ENCODE measurements at regions not wholly inside any gene's neighbourhood (a gene's known extent, or its start where the extent isn't known, plus 50 kb on each side); places are given as distances from the start of the nearest gene placed in this dataset.

DNA sequence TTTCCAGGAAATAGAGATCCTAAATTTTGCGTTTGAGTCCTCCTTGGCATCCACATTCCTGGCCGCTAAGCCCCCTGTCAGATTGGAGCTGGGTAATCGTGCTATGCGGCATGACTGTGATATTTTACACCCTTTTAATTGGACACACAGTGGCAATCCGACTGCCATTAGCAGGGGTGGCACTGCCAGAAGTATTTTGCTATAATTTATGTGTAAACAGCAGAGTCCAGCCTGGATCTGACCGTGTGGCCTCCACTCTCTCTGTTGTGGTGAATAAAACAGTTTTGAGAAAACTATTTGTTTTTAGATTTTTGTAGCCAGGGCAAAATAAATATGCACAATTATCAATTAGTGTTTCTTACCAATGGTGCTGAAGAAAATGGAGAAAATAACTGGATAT lies 281.0 kb upstream of the IRX2 start:
- Histone ChIP-seq H2AFZ (ENCODE audit: control insufficient read depth, low read depth, low read length) (no peak overlapping the region), H3K9ac (ENCODE audit: control insufficient read depth, insufficient read depth, low read length) (no peak overlapping the region), H3K4me1 (ENCODE audit: control insufficient read depth, insufficient read depth, low read length) (no peaks in the 10 kb centered on the region), H3K9me3 (replicated peaks; ENCODE audit: control insufficient read depth, insufficient read depth, low read length) (no peaks in the 10 kb centered on the region; the same call in 2 of the 3 replicates), H4K20me1 (ENCODE audit: control insufficient read depth, insufficient read depth) (no peaks in the 10 kb centered on the region), H3K4me2 (ENCODE audit: control insufficient read depth, insufficient read depth) (no peak overlapping the region), H3K4me3 (no peak overlapping the region), H3K36me3 (ENCODE audit: control insufficient read depth in 2 of 2, insufficient read depth in 2 of 2, low read length in 1 of 2) (no peaks in the 10 kb centered on the region), H3K79me2 (ENCODE audit: control insufficient read depth, insufficient read depth, low read length) (no peaks in the 10 kb centered on the region), H3K27ac (ENCODE audit: control insufficient read depth, insufficient read depth) (no peak overlapping the region), H3K27me3 (replicated peaks in 1 of 2; ENCODE audit: control insufficient read depth in 2 of 2, insufficient read depth in 2 of 2, low read length in 1 of 2) (no peaks in the 10 kb centered on the region)
- WGBS (ENCODE audit: insufficient coverage, insufficient replicate concordance, low lambda C conversion rate, missing lambda C conversion rate): 26% methylated on average over 6 of the region's 6 CpGs
- in situ Hi-C loops (cut with MboI): no loop called here
- no peak for TF ChIP-seq CHD2 (IDR thresholded peaks at IDR 0.05; ENCODE audit: borderline replicate concordance, low read depth, low read length)
- TF ChIP-seq FOXM1 (IDR thresholded peaks at IDR 0.05; ENCODE audit: low read depth, low read length): no peak
- no peak for TF ChIP-seq HCFC1 (IDR thresholded peaks at IDR 0.05; ENCODE audit: low read length)
- DNase-seq (ENCODE audit: low read depth, low spot score) (no peak), ATAC-seq (no peak), FAIRE-seq (no peak)
- SMC1A ChIA-PET (ENCODE audit: uncharacterized antibody, unreplicated experiment): no interaction called here
- BruUV-seq (replicated peaks): no TSS peak
- intact Hi-C loops (cut with micrococcal nuclease; ENCODE audit: unreplicated experiment): no loop called here
- POLR2A ChIA-PET: no interaction called here
- CTCF ChIA-PET: no interaction called here
- RAD21 ChIA-PET (ENCODE audit: unreplicated experiment): no interaction called here

DNA sequence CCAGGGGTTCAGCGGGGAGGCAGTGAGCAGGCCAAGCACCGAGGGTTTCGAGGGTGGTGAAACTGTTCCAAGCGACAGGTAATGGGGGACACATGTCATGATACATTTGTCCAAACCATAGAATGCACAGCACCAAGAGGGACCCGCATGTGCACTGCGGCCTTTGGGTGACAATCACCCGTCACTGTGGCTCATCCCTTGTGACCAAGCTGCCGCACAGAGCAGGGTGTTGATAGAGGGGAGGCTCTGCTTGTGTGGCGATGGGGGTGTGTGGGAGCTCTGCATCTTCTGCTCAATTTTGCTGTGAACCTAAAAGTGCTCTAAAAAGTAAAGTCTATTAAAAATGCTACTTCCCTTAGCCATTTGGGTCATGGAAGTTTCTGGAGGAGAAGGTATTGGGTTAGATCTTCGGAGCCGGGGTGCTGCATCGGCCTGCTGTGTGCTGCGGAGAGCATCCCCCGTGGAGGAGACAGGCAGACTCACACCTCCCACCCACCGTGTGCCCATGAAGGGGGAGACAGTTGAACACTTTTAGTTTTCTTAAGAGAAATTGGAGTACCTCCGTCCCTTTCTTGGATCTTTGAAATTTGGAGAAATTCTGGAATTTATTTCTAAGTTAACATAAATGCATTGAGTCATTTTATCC lies 280.4 kb upstream of the IRX2 start:
- FAIRE-seq: no peak
- no peak overlapping the region for H2AFZ ChIP-seq (ENCODE audit: control insufficient read depth, low read depth, low read length)
- in situ Hi-C loops (cut with MboI) (no loop called here), intact Hi-C loops (cut with micrococcal nuclease; ENCODE audit: unreplicated experiment) (no loop called here)
- no peak overlapping the region for H3K4me2 ChIP-seq (ENCODE audit: control insufficient read depth, insufficient read depth)
- H3K9ac ChIP-seq (ENCODE audit: control insufficient read depth, insufficient read depth, low read length): no peak overlapping the region
- ChIA-PET RAD21 (ENCODE audit: unreplicated experiment) (no interaction called here), SMC1A (ENCODE audit: uncharacterized antibody, unreplicated experiment) (no interaction called here), POLR2A (no interaction called here), CTCF (no interaction called here)
- no peaks in the 10 kb centered on the region for H4K20me1 ChIP-seq (ENCODE audit: control insufficient read depth, insufficient read depth)
- no peaks in the 10 kb centered on the region for H3K36me3 ChIP-seq (ENCODE audit: control insufficient read depth in 2 of 2, insufficient read depth in 2 of 2, low read length in 1 of 2)
- H3K27me3 ChIP-seq (replicated peaks in 1 of 2; ENCODE audit: control insufficient read depth in 2 of 2, insufficient read depth in 2 of 2, low read length in 1 of 2): no peaks in the 10 kb centered on the region
- no peak for TF ChIP-seq RB1 (IDR thresholded peaks at IDR 0.05; ENCODE audit: borderline replicate concordance)
- TF ChIP-seq SP1 (IDR thresholded peaks at IDR 0.05; ENCODE audit: low read depth, low read length): no peak
- TF ChIP-seq WRNIP1 (IDR thresholded peaks at IDR 0.05; ENCODE audit: borderline replicate concordance, low read depth, low read length): no peak
- TF ChIP-seq CBX5 (IDR thresholded peaks at IDR 0.05; ENCODE audit: low read depth): no peak
- no peak for TF ChIP-seq POLR2AphosphoS2 (IDR thresholded peaks at IDR 0.05; ENCODE audit: low read depth, low read length)
- TF ChIP-seq DPF2 (IDR thresholded peaks at IDR 0.05): no peak
- 46% methylated on average over 16 of the region's 16 CpGs for WGBS (ENCODE audit: insufficient coverage, insufficient replicate concordance, low lambda C conversion rate, missing lambda C conversion rate)
- H3K4me3 ChIP-seq: no peak overlapping the region
- no peaks in the 10 kb centered on the region; the same call in 2 of the 3 replicates for H3K9me3 ChIP-seq (replicated peaks; ENCODE audit: control insufficient read depth, insufficient read depth, low read length)
- H3K4me1 ChIP-seq (ENCODE audit: control insufficient read depth, insufficient read depth, low read length): no peaks in the 10 kb centered on the region
- no TSS peak for BruUV-seq (replicated peaks)
- H3K27ac ChIP-seq (ENCODE audit: control insufficient read depth, insufficient read depth): no peak overlapping the region
- DNase-seq (ENCODE audit: low read depth, low spot score): no peak
- no peaks in the 10 kb centered on the region for H3K79me2 ChIP-seq (ENCODE audit: control insufficient read depth, insufficient read depth, low read length)
- ATAC-seq: no peak
